HCT116 (cell line): ENCODE measurements at regions not wholly inside any gene's neighbourhood (a gene's known extent, or its start where the extent isn't known, plus 50 kb on each side); places are given as distances from the start of the nearest gene placed in this dataset.

Experiments used
- ATAC-seq: fragments of 200-7000 bp; cut with Tn5 transposase; 2 replicates; pipeline ENCODE4 v1.9.1; 2020; ENCODE audit warnings: mild to moderate bottlenecking, moderate library complexity
- BruUV-seq: library from RNA; stranded (reverse); fragments of 400-500 nt; replicated peaks from 2 replicates; lab custom pipeline; 2021; lab: Mats Ljungman, UMichigan
- CTCF ChIA-PET: fragments of 300-600 bp; sonication (Branson Sonifier 250); formaldehyde crosslinking; loops from one replicate; lab custom pipeline; 2021; ENCODE audit warnings: antibody characterized with exemption; lab: Charles Lee
- POLR2A ChIA-PET: fragments of 300-600, 350-600 bp; sonication (Branson Sonifier 250); formaldehyde crosslinking; loops from one replicate; lab custom pipeline; 2021; ENCODE audit warnings: antibody characterized with exemption; lab: Charles Lee
- RAD21 ChIA-PET, 2 experiments: fragments of 300-600 bp; sonication (Branson Sonifier 250); formaldehyde crosslinking; loops; one replicate each; lab custom pipeline; 2023; ENCODE audit warnings: low total read pairs in 2 of 2; ENCODE audit not compliant: uncharacterized antibody in 2 of 2, unreplicated experiment in 2 of 2, low non-redundant PET in 1 of 2; lab: Charles Lee
- DNase-seq: peaks from one replicate; pipeline ENCODE4 v3.0.0-alpha.2; 2010; ENCODE audit warnings: low read depth, low spot score
- H2AFZ ChIP-seq: fragments of 200-600 bp; shearing (Covaris generic), sonication (generic); 2 replicates; pipeline ENCODE4 v1.6.1; 2017; ENCODE audit warnings: low read depth, mixed run types, mixed read lengths, antibody characterized with exemption, low read length; ENCODE audit not compliant: poor library complexity, severe bottlenecking
- H3K27ac ChIP-seq: 2 replicates; pipeline ENCODE4 v1.5.1; 2012; ENCODE audit warnings: low read depth, low read length
- H3K27me3 ChIP-seq: fragments of 200-600 bp; sonication (generic); 2 replicates; pipeline ENCODE4 v1.6.1; 2016; ENCODE audit warnings: mixed run types, low read length, mixed read lengths; ENCODE audit not compliant: insufficient read depth
- H3K36me3 ChIP-seq, 2 experiments: fragments of 200-500 bp in 1 of 2; fragments of 200-600 bp in 1 of 2; sonication (Bioruptor generic) in 1 of 2; sonication (generic) in 1 of 2; 2 replicates each; pipeline versions ENCODE4 v1.5.1 to v1.6.1; 2014 to 2016; ENCODE audit warnings: low read length in 2 of 2, inconsistent platforms in 1 of 2, mixed read lengths in 1 of 2, mixed run types in 1 of 2; ENCODE audit not compliant: insufficient read depth in 2 of 2, control insufficient read depth in 1 of 2
- H3K4me1 ChIP-seq, 2 experiments: fragments of 200-600 bp in 1 of 2; sonication (generic) in 1 of 2; 2 replicates each; pipeline versions ENCODE4 v1.5.1 to v1.6.1; 2012 to 2017; ENCODE audit warnings: low read length in 2 of 2, inconsistent platforms in 1 of 2, mild to moderate bottlenecking in 1 of 2, mixed read lengths in 1 of 2, mixed run types in 1 of 2, moderate library complexity in 1 of 2; ENCODE audit not compliant: insufficient read depth in 2 of 2, control insufficient read depth in 1 of 2
- H3K4me2 ChIP-seq: fragments of 200-600 bp; sonication (generic); 2 replicates; pipeline ENCODE4 v1.6.1; 2017; ENCODE audit warnings: mixed run types, low read length, mixed read lengths
- H3K4me3 ChIP-seq, 2 experiments: fragments of 200-600 bp in 1 of 2; sonication (generic) in 1 of 2; replicated peaks in 1 of 2; 2 replicates each; pipeline ENCODE4 v1.5.1; 2011 to 2016; ENCODE audit warnings: low read length in 2 of 2, control low read depth in 1 of 2, low read depth in 1 of 2, mild to moderate bottlenecking in 1 of 2, mixed read lengths in 1 of 2, mixed run types in 1 of 2
- H3K79me2 ChIP-seq: fragments of 200-600 bp; sonication (generic); 2 replicates; pipeline ENCODE4 v1.6.1; 2017; ENCODE audit warnings: mild to moderate bottlenecking, mixed run types, low read length, moderate library complexity, mixed read lengths; ENCODE audit not compliant: insufficient read depth
- H3K9ac ChIP-seq: fragments of 200-600 bp; sonication (generic); 2 replicates; pipeline ENCODE4 v1.6.1; 2016; ENCODE audit warnings: low read length, mixed read lengths
- H3K9me2 ChIP-seq: fragments of 200-600 bp; sonication (generic), shearing (Covaris generic); 2 replicates; pipeline ENCODE4 v1.6.1; 2017; ENCODE audit warnings: mixed run types, mild to moderate bottlenecking, moderate library complexity; ENCODE audit not compliant: insufficient read depth
- H3K9me3 ChIP-seq, 2 experiments: fragments of 200-500 bp in 1 of 2; fragments of 200-600 bp in 1 of 2; sonication (Bioruptor generic) in 1 of 2; sonication (generic) in 1 of 2; 2 replicates each; pipeline ENCODE4 v1.6.1; 2014 to 2017; ENCODE audit warnings: low read length in 2 of 2, mixed read lengths in 2 of 2, inconsistent platforms in 1 of 2, low read depth in 1 of 2, mild to moderate bottlenecking in 1 of 2, mixed run types in 1 of 2, moderate library complexity in 1 of 2; ENCODE audit not compliant: control insufficient read depth in 1 of 2, insufficient read depth in 1 of 2
- H4K20me1 ChIP-seq: fragments of 200-600 bp; sonication (generic), shearing (Covaris generic); 2 replicates; pipeline ENCODE4 v1.6.1; 2017; ENCODE audit warnings: mixed run types, mild to moderate bottlenecking, moderate library complexity; ENCODE audit not compliant: insufficient read depth
- ATF3 ChIP-seq: IDR thresholded peaks from 2 replicates; pipeline ENCODE4 v1.6.1; 2012
- CBX3 ChIP-seq: IDR thresholded peaks from 2 replicates; pipeline ENCODE4 v1.6.1; 2012; ENCODE audit warnings: low read depth
- EGR1 ChIP-seq: IDR thresholded peaks from 2 replicates; pipeline ENCODE4 v1.6.1; 2012; ENCODE audit warnings: low read depth
- ELF1 ChIP-seq: IDR thresholded peaks from 2 replicates; pipeline ENCODE4 v1.6.1; 2012; ENCODE audit warnings: low read depth, borderline replicate concordance
- EZH2 ChIP-seq: fragments of 200-600 bp; sonication (generic); IDR thresholded peaks from 2 replicates; pipeline ENCODE4 v1.6.1; 2017; ENCODE audit warnings: antibody characterized with exemption, mixed run types
- EZH2phosphoT487 ChIP-seq: fragments of 200-600 bp; IDR thresholded peaks from 2 replicates; pipeline ENCODE4 v1.6.1; 2018; ENCODE audit warnings: antibody characterized with exemption, borderline replicate concordance
- FOSL1 ChIP-seq: IDR thresholded peaks from 2 replicates; pipeline ENCODE4 v1.6.1; 2012; ENCODE audit warnings: low read depth
- JUND ChIP-seq: IDR thresholded peaks from 2 replicates; pipeline ENCODE4 v1.6.1; 2012
- POLR2A ChIP-seq: IDR thresholded peaks from 2 replicates; pipeline ENCODE4 v1.7.0; 2011; ENCODE audit warnings: borderline replicate concordance; ENCODE audit not compliant: insufficient read depth, insufficient read length; ENCODE audit errors: extremely low read depth
- RAD21 ChIP-seq: IDR thresholded peaks from 2 replicates; pipeline ENCODE4 v1.6.1; 2012; ENCODE audit warnings: low read depth, mild to moderate bottlenecking
- REST ChIP-seq: IDR thresholded peaks from 2 replicates; pipeline ENCODE4 v1.6.1; 2012; ENCODE audit warnings: low read depth
- SIN3A ChIP-seq: IDR thresholded peaks from 2 replicates; pipeline ENCODE4 v1.6.1; 2012; ENCODE audit warnings: low read depth
- SP1 ChIP-seq: IDR thresholded peaks from 2 replicates; pipeline ENCODE4 v1.6.1; 2012; ENCODE audit warnings: low read depth
- SRF ChIP-seq: IDR thresholded peaks from 2 replicates; pipeline ENCODE4 v1.6.1; 2012; ENCODE audit warnings: low read depth
- TCF7L2 ChIP-seq: IDR thresholded peaks from 2 replicates; pipeline ENCODE4 v1.7.0; 2011; ENCODE audit warnings: borderline replicate concordance, inconsistent platforms; ENCODE audit not compliant: insufficient read depth, insufficient read length; ENCODE audit errors: extremely low read depth
- ZFX ChIP-seq: fragments of 450-650 bp; IDR thresholded peaks from 2 replicates; pipeline ENCODE4 v1.6.1; 2017
- ZNF274 ChIP-seq: fragments of 200-500 bp; sonication (Bioruptor generic); IDR thresholded peaks from 2 replicates; pipeline ENCODE4 v1.6.1; 2014; ENCODE audit warnings: mild to moderate bottlenecking, low read depth, low read length, inconsistent platforms
- intact Hi-C: fragments of 100-400 bp; cut with micrococcal nuclease; formaldehyde crosslinking; loops from 2 replicates; pipeline ENCODE4 v1.10.0; 2022
- TF ChIP-seq, protein P1 (sequence below), 3 experiments: fragments of 200-600 bp in 1 of 3; sonication (generic) in 1 of 3; IDR thresholded peaks in 2 of 3; conservative IDR thresholded peaks in 1 of 3; 2 replicates each; pipeline ENCODE4 v1.5.1; 2012 to 2017; ENCODE audit warnings: low read depth in 2 of 3, low read length in 2 of 3, antibody characterized with exemption in 1 of 3, borderline replicate concordance in 1 of 3, control low read depth in 1 of 3, mild to moderate bottlenecking in 1 of 3, mixed read lengths in 1 of 3, mixed run types in 1 of 3, moderate library complexity in 1 of 3; ENCODE audit not compliant: insufficient read depth in 1 of 3

GRCh38 chr10:16141499-16141898, 281.2 kb upstream of the MINDY3 start:
- H3K9me3 ChIP-seq = no peaks in the 10 kb centered on the region
- H4K20me1 ChIP-seq = no peaks in the 10 kb centered on the region
- H3K4me3 ChIP-seq = no peak overlapping the region
- H3K27ac ChIP-seq = no peak overlapping the region
- H3K4me1 ChIP-seq = no peaks in the 10 kb centered on the region
- no peak overlapping the region for H3K4me2 ChIP-seq
- no peak overlapping the region for H2AFZ ChIP-seq
- POLR2A ChIA-PET = no interaction called here
- no peak overlapping the region for H3K9ac ChIP-seq
- RAD21 ChIA-PET = no interaction called here
- no peak for DNase-seq
- TF ChIP-seq ZNF274 (no peak), SIN3A (no peak), FOSL1 (no peak), EZH2 (no peak), JUND (no peak), ELF1 (no peak), CBX3 (no peak), ZFX (no peak), POLR2A (no peak), EZH2phosphoT487 (no peak), REST (no peak), ATF3 (no peak), SP1 (no peak), SRF (no peak), EGR1 (no peak), TCF7L2 (no peak), RAD21 (no peak)
- TF ChIP-seq, protein P1, sequence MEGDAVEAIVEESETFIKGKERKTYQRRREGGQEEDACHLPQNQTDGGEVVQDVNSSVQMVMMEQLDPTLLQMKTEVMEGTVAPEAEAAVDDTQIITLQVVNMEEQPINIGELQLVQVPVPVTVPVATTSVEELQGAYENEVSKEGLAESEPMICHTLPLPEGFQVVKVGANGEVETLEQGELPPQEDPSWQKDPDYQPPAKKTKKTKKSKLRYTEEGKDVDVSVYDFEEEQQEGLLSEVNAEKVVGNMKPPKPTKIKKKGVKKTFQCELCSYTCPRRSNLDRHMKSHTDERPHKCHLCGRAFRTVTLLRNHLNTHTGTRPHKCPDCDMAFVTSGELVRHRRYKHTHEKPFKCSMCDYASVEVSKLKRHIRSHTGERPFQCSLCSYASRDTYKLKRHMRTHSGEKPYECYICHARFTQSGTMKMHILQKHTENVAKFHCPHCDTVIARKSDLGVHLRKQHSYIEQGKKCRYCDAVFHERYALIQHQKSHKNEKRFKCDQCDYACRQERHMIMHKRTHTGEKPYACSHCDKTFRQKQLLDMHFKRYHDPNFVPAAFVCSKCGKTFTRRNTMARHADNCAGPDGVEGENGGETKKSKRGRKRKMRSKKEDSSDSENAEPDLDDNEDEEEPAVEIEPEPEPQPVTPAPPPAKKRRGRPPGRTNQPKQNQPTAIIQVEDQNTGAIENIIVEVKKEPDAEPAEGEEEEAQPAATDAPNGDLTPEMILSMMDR (IDR thresholded peaks at IDR 0.05 in 2 of 3, conservative IDR thresholded peaks at IDR 0.05 in 1 of 3; ENCODE audit: borderline replicate concordance in 1 of 3, insufficient read depth in 1 of 3, low read depth in 2 of 3, low read length in 2 of 3) = no peak
- TF ChIP-seq, all 23 proteins: peak for 0
- intact Hi-C loops = no loop called here
- ATAC-seq = no peak
- Histone ChIP-seq H3K79me2 (no peaks in the 10 kb centered on the region), H3K36me3 (no peaks in the 10 kb centered on the region), H3K9me2 (no peaks in the 10 kb centered on the region), H3K27me3 (peaks cover 25% of the 10 kb centered on the region)
- CTCF ChIA-PET = interaction anchor here (1.4 kb wide), 1 partner anchor 239 kb away, joined by 3 read pairs; no protein-coding TSS in a partner anchor
- BruUV-seq = no TSS peak
